ENCODE measurements at regions not wholly inside any gene's neighbourhood (a gene's known extent, or its start where the extent isn't known, plus 50 kb on each side); places are given as distances from the start of the nearest gene placed in this dataset.

DNA sequence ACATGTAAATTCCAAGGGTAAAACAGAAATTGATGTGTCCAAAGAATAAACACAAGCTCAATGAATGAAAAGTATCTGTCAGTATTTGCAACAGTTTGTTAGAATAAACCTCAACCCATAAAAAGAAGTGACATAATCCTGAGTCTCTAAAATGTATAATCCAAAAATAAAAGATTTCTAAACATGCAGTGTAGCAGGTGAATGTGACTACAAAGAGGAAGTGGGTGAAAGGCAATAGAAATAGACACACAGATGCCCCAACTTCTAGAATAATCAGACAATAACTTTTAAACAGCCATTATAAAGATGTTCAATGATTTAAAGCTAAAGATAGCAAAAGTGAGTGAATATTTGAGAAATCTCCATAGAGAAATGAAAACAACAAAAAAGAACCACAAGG is 1009.2 kb upstream of the GJE1 start:
- H3K36me3 Mint-ChIP-seq (ENCODE audit: low read depth), result peaks cover 6% of the 10 kb centered on the region; the same call in 1 of the 2 replicates
- no peaks in the 10 kb centered on the region for H3K4me1 Mint-ChIP-seq (ENCODE audit: low read depth)
- no peaks in the 10 kb centered on the region for H3K9me3 Mint-ChIP-seq
- no peak overlapping the region for H3K27ac Mint-ChIP-seq
- no peaks in the 10 kb centered on the region; the same call in 1 of the 2 replicates for H3K27me3 Mint-ChIP-seq (ENCODE audit: insufficient read depth)
- no peak for DNase-seq
- H3K4me3 Mint-ChIP-seq, result no peak overlapping the region
- TF ChIP-seq, protein P1, sequence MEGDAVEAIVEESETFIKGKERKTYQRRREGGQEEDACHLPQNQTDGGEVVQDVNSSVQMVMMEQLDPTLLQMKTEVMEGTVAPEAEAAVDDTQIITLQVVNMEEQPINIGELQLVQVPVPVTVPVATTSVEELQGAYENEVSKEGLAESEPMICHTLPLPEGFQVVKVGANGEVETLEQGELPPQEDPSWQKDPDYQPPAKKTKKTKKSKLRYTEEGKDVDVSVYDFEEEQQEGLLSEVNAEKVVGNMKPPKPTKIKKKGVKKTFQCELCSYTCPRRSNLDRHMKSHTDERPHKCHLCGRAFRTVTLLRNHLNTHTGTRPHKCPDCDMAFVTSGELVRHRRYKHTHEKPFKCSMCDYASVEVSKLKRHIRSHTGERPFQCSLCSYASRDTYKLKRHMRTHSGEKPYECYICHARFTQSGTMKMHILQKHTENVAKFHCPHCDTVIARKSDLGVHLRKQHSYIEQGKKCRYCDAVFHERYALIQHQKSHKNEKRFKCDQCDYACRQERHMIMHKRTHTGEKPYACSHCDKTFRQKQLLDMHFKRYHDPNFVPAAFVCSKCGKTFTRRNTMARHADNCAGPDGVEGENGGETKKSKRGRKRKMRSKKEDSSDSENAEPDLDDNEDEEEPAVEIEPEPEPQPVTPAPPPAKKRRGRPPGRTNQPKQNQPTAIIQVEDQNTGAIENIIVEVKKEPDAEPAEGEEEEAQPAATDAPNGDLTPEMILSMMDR (IDR thresholded peaks at IDR 0.05), result no peak

DNA sequence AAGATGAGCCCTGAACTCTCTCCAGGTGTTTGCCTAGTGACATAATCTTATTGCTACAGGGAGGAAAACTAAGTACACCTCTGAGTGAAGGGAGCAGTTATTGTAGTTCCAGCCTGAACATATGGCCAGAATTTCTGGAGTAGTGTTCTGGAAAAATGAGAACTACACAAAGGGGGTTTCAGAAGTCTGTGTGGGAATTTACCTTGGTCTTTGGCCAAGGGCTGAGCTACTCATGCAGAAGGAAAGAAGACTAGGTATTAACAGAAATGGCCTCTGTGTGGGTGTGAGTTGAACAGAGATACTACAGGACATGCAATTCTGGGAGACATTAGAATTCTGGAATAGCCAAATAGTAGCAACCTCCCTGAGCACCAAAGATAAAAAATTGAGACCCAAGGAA is 1009.7 kb upstream of the GJE1 start:
- Mint-ChIP-seq H3K9me3 (no peaks in the 10 kb centered on the region), H3K27ac (no peak overlapping the region), H3K36me3 (ENCODE audit: low read depth) (peaks cover 6% of the 10 kb centered on the region; the same call in 1 of the 2 replicates), H3K4me3 (no peak overlapping the region), H3K4me1 (ENCODE audit: low read depth) (no peaks in the 10 kb centered on the region), H3K27me3 (ENCODE audit: insufficient read depth) (no peaks in the 10 kb centered on the region; the same call in 1 of the 2 replicates)
- TF ChIP-seq, protein P1 (IDR thresholded peaks at IDR 0.05), result no peak
- DNase-seq, result no peak

DNA sequence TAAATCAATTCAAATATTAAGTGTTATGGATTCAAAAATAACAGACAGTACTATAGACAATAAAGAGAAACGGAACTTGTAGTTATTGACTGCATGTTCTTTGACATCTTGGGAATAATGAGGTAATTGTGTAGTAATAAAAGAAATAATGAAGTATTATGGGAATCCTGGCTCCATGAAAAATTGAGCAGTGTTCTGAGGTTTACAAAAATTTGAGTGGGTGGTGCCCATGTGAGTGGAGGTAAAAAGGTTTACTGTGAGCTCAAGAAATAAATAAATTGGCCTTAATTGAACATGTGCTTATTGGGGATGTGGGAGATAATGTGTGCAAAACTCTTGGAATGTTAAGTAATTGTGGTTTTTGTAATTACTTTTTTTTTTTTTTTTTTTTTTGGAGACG is 1013.7 kb upstream of the GJE1 start:
- no peak overlapping the region for H3K27ac Mint-ChIP-seq

DNA sequence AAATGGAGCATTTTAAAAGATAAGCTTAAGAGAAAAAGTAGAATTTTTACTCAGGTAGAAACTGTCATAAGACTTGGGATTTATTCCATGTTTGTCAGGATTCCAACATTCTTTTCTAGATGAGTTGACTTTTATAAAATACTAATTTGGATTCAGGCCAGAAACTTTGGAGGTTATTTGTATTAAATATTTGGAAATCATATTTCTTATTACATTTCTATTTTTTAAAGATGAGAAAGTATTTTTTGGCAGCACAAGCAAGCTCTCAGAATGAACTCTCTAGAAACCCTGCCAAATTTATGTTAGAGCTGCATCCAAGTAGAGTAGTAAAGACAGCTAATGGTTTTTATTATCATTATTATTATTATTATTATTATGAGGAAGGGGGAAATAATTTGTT is 1014.9 kb upstream of the GJE1 start:
- Mint-ChIP-seq H3K27ac (no peak overlapping the region), H3K4me3 (no peak overlapping the region), H3K27me3 (ENCODE audit: insufficient read depth) (no peaks in the 10 kb centered on the region), H3K4me1 (ENCODE audit: low read depth) (no peaks in the 10 kb centered on the region), H3K36me3 (ENCODE audit: low read depth) (peaks cover 6% of the 10 kb centered on the region; the same call in 1 of the 2 replicates), H3K9me3 (no peaks in the 10 kb centered on the region)
- TF ChIP-seq, protein P1 (IDR thresholded peaks at IDR 0.05), result no peak
- DNase-seq, result no peak

More for the DNA sequence above, 1013.7 kb upstream of the GJE1 start:
- Mint-ChIP-seq H3K4me1 (ENCODE audit: low read depth) (no peaks in the 10 kb centered on the region), H3K27me3 (ENCODE audit: insufficient read depth) (no peaks in the 10 kb centered on the region), H3K9me3 (no peaks in the 10 kb centered on the region), H3K36me3 (ENCODE audit: low read depth) (peaks cover 6% of the 10 kb centered on the region; the same call in 1 of the 2 replicates), H3K4me3 (no peak overlapping the region)
- no peak for DNase-seq
- TF ChIP-seq, protein P1 (IDR thresholded peaks at IDR 0.05), result no peak

DNA sequence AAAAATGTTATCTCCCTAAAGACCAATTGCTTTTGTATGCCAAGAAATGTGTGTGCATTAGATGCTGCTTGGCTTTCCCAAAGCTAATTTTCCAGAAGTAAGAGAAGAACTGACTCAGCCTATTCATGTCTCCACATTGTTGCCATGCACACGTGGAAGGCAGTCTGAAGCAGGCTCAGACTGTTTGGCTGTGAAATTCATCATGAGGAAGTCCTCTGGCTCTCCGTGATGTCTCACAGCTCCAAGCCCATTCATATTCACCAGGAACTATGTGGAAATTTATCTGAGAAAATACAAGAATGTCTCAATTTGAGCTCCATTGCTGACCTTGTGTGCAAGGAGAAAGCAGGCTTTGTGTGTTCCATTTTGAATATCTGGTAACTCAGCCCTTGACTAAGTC is 1022.2 kb upstream of the GJE1 start:
- Mint-ChIP-seq H3K4me1 (ENCODE audit: low read depth) (peaks cover 53% of the 10 kb centered on the region), H3K27me3 (ENCODE audit: insufficient read depth) (no peaks in the 10 kb centered on the region), H3K9me3 (no peaks in the 10 kb centered on the region), H3K4me3 (no peak overlapping the region), H3K27ac (peak overlapping the region; percentile 67), H3K36me3 (ENCODE audit: low read depth) (no peaks in the 10 kb centered on the region)
- DNase-seq, result peak; percentile 50
- TF ChIP-seq, protein P1 (IDR thresholded peaks at IDR 0.05), result no peak

Data from HFFc6 (cell line).